HCT116 (cell line): ENCODE measurements at regions not wholly inside any gene's neighbourhood (a gene's known extent, or its start where the extent isn't known, plus 50 kb on each side); places are given as distances from the start of the nearest gene placed in this dataset.

ENCODE experiments used
- ATAC-seq: fragments of 200-7000 bp; cut with Tn5 transposase; 2 replicates; pipeline ENCODE4 v1.9.1; 2020; ENCODE audit warnings: mild to moderate bottlenecking, moderate library complexity
- BruUV-seq: library from RNA; stranded (reverse); fragments of 400-500 nt; replicated peaks from 2 replicates; lab custom pipeline; 2021; lab: Mats Ljungman, UMichigan
- CTCF ChIA-PET: fragments of 300-600 bp; sonication (Branson Sonifier 250); formaldehyde crosslinking; loops from one replicate; lab custom pipeline; 2021; ENCODE audit warnings: antibody characterized with exemption; lab: Charles Lee
- POLR2A ChIA-PET: fragments of 300-600, 350-600 bp; sonication (Branson Sonifier 250); formaldehyde crosslinking; loops from one replicate; lab custom pipeline; 2021; ENCODE audit warnings: antibody characterized with exemption; lab: Charles Lee
- RAD21 ChIA-PET, 2 experiments: fragments of 300-600 bp; sonication (Branson Sonifier 250); formaldehyde crosslinking; loops; one replicate each; lab custom pipeline; 2023; ENCODE audit warnings: low total read pairs in 2 of 2; ENCODE audit not compliant: uncharacterized antibody in 2 of 2, unreplicated experiment in 2 of 2, low non-redundant PET in 1 of 2; lab: Charles Lee
- DNase-seq: peaks from one replicate; pipeline ENCODE4 v3.0.0-alpha.2; 2010; ENCODE audit warnings: low read depth, low spot score
- H2AFZ ChIP-seq: fragments of 200-600 bp; shearing (Covaris generic), sonication (generic); 2 replicates; pipeline ENCODE4 v1.6.1; 2017; ENCODE audit warnings: low read depth, mixed run types, mixed read lengths, antibody characterized with exemption, low read length; ENCODE audit not compliant: poor library complexity, severe bottlenecking
- H3K27ac ChIP-seq: 2 replicates; pipeline ENCODE4 v1.5.1; 2012; ENCODE audit warnings: low read depth, low read length
- H3K27me3 ChIP-seq: fragments of 200-600 bp; sonication (generic); 2 replicates; pipeline ENCODE4 v1.6.1; 2016; ENCODE audit warnings: mixed run types, low read length, mixed read lengths; ENCODE audit not compliant: insufficient read depth
- H3K36me3 ChIP-seq, 2 experiments: fragments of 200-500 bp in 1 of 2; fragments of 200-600 bp in 1 of 2; sonication (Bioruptor generic) in 1 of 2; sonication (generic) in 1 of 2; 2 replicates each; pipeline versions ENCODE4 v1.5.1 to v1.6.1; 2014 to 2016; ENCODE audit warnings: low read length in 2 of 2, inconsistent platforms in 1 of 2, mixed read lengths in 1 of 2, mixed run types in 1 of 2; ENCODE audit not compliant: insufficient read depth in 2 of 2, control insufficient read depth in 1 of 2
- H3K4me1 ChIP-seq, 2 experiments: fragments of 200-600 bp in 1 of 2; sonication (generic) in 1 of 2; 2 replicates each; pipeline versions ENCODE4 v1.5.1 to v1.6.1; 2012 to 2017; ENCODE audit warnings: low read length in 2 of 2, inconsistent platforms in 1 of 2, mild to moderate bottlenecking in 1 of 2, mixed read lengths in 1 of 2, mixed run types in 1 of 2, moderate library complexity in 1 of 2; ENCODE audit not compliant: insufficient read depth in 2 of 2, control insufficient read depth in 1 of 2
- H3K4me2 ChIP-seq: fragments of 200-600 bp; sonication (generic); 2 replicates; pipeline ENCODE4 v1.6.1; 2017; ENCODE audit warnings: mixed run types, low read length, mixed read lengths
- H3K4me3 ChIP-seq, 2 experiments: fragments of 200-600 bp in 1 of 2; sonication (generic) in 1 of 2; replicated peaks in 1 of 2; 2 replicates each; pipeline ENCODE4 v1.5.1; 2011 to 2016; ENCODE audit warnings: low read length in 2 of 2, control low read depth in 1 of 2, low read depth in 1 of 2, mild to moderate bottlenecking in 1 of 2, mixed read lengths in 1 of 2, mixed run types in 1 of 2
- H3K79me2 ChIP-seq: fragments of 200-600 bp; sonication (generic); 2 replicates; pipeline ENCODE4 v1.6.1; 2017; ENCODE audit warnings: mild to moderate bottlenecking, mixed run types, low read length, moderate library complexity, mixed read lengths; ENCODE audit not compliant: insufficient read depth
- H3K9ac ChIP-seq: fragments of 200-600 bp; sonication (generic); 2 replicates; pipeline ENCODE4 v1.6.1; 2016; ENCODE audit warnings: low read length, mixed read lengths
- H3K9me2 ChIP-seq: fragments of 200-600 bp; sonication (generic), shearing (Covaris generic); 2 replicates; pipeline ENCODE4 v1.6.1; 2017; ENCODE audit warnings: mixed run types, mild to moderate bottlenecking, moderate library complexity; ENCODE audit not compliant: insufficient read depth
- H3K9me3 ChIP-seq, 2 experiments: fragments of 200-500 bp in 1 of 2; fragments of 200-600 bp in 1 of 2; sonication (Bioruptor generic) in 1 of 2; sonication (generic) in 1 of 2; 2 replicates each; pipeline ENCODE4 v1.6.1; 2014 to 2017; ENCODE audit warnings: low read length in 2 of 2, mixed read lengths in 2 of 2, inconsistent platforms in 1 of 2, low read depth in 1 of 2, mild to moderate bottlenecking in 1 of 2, mixed run types in 1 of 2, moderate library complexity in 1 of 2; ENCODE audit not compliant: control insufficient read depth in 1 of 2, insufficient read depth in 1 of 2
- H4K20me1 ChIP-seq: fragments of 200-600 bp; sonication (generic), shearing (Covaris generic); 2 replicates; pipeline ENCODE4 v1.6.1; 2017; ENCODE audit warnings: mixed run types, mild to moderate bottlenecking, moderate library complexity; ENCODE audit not compliant: insufficient read depth
- ATF3 ChIP-seq: IDR thresholded peaks from 2 replicates; pipeline ENCODE4 v1.6.1; 2012
- CEBPB ChIP-seq: IDR thresholded peaks from 2 replicates; pipeline ENCODE4 v1.6.1; 2012; ENCODE audit warnings: low read depth
- CTCF ChIP-seq, 3 experiments: fragments of 200-600 bp in 1 of 3; sonication (generic) in 1 of 3; IDR thresholded peaks in 2 of 3; conservative IDR thresholded peaks in 1 of 3; 2 replicates each; pipeline ENCODE4 v1.5.1; 2012 to 2017; ENCODE audit warnings: low read depth in 2 of 3, low read length in 2 of 3, antibody characterized with exemption in 1 of 3, borderline replicate concordance in 1 of 3, control low read depth in 1 of 3, mild to moderate bottlenecking in 1 of 3, mixed read lengths in 1 of 3, mixed run types in 1 of 3, moderate library complexity in 1 of 3; ENCODE audit not compliant: insufficient read depth in 1 of 3
- EGR1 ChIP-seq: IDR thresholded peaks from 2 replicates; pipeline ENCODE4 v1.6.1; 2012; ENCODE audit warnings: low read depth
- MAX ChIP-seq: IDR thresholded peaks from 2 replicates; pipeline ENCODE4 v1.6.1; 2012
- POLR2A ChIP-seq: IDR thresholded peaks from 2 replicates; pipeline ENCODE4 v1.7.0; 2011; ENCODE audit warnings: borderline replicate concordance; ENCODE audit not compliant: insufficient read depth, insufficient read length; ENCODE audit errors: extremely low read depth
- REST ChIP-seq: IDR thresholded peaks from 2 replicates; pipeline ENCODE4 v1.6.1; 2012; ENCODE audit warnings: low read depth
- SP1 ChIP-seq: IDR thresholded peaks from 2 replicates; pipeline ENCODE4 v1.6.1; 2012; ENCODE audit warnings: low read depth
- SRF ChIP-seq: IDR thresholded peaks from 2 replicates; pipeline ENCODE4 v1.6.1; 2012; ENCODE audit warnings: low read depth
- YY1 ChIP-seq: IDR thresholded peaks from 2 replicates; pipeline ENCODE4 v1.6.1; 2011; ENCODE audit warnings: low read length, low read depth, moderate library complexity, mild to moderate bottlenecking; ENCODE audit not compliant: insufficient replicate concordance; ENCODE audit errors: extremely low read depth
- ZBTB33 ChIP-seq: IDR thresholded peaks from 2 replicates; pipeline ENCODE4 v1.6.1; 2011; ENCODE audit warnings: mild to moderate bottlenecking, low read length, moderate library complexity; ENCODE audit not compliant: insufficient replicate concordance; ENCODE audit errors: extremely low read depth
- intact Hi-C: fragments of 100-400 bp; cut with micrococcal nuclease; formaldehyde crosslinking; loops from 2 replicates; pipeline ENCODE4 v1.10.0; 2022

- no TSS peak for BruUV-seq
- Histone ChIP-seq H4K20me1 (no peaks in the 10 kb centered on the region), H3K27me3 (0 out of 2 replicates have a peak, but pooled peaks cover 5% of the 10 kb centered on the region), H3K4me1 (no peaks in the 10 kb centered on the region), H3K4me2 (no peak overlapping the region), H3K27ac (no peak overlapping the region), H3K9ac (no peak overlapping the region), H3K9me2 (no peaks in the 10 kb centered on the region), H3K4me3 (no peak overlapping the region), H3K79me2 (no peaks in the 10 kb centered on the region), H3K36me3 (no peaks in the 10 kb centered on the region), H2AFZ (no peak overlapping the region), H3K9me3 (no peaks in the 10 kb centered on the region)
- ATAC-seq, result no peak
- no peak for TF ChIP-seq CEBPB
- TF ChIP-seq POLR2A, result no peak
- TF ChIP-seq ZBTB33, result no peak
- TF ChIP-seq YY1, result no peak
- no peak for TF ChIP-seq REST
- TF ChIP-seq EGR1, result no peak
- TF ChIP-seq SP1, result no peak
- no peak for TF ChIP-seq MAX
- no peak for TF ChIP-seq CTCF (IDR thresholded peaks at IDR 0.05 in 2 of 3, conservative IDR thresholded peaks at IDR 0.05 in 1 of 3; ENCODE audit: borderline replicate concordance in 1 of 3, insufficient read depth in 1 of 3, low read depth in 2 of 3, low read length in 2 of 3)
- TF ChIP-seq SRF, result no peak
- no peak for TF ChIP-seq ATF3
- ChIA-PET RAD21 (no interaction called here), CTCF (no interaction called here), POLR2A (no interaction called here)
- intact Hi-C loops, result no loop called here
- DNase-seq, result no peak
Measured at GRCh38 chr13:76799696-76800095, 86.5 kb downstream of the KCTD12 start.
